ENCODE measurements at regions not wholly inside any gene's neighbourhood (a gene's known extent, or its start where the extent isn't known, plus 50 kb on each side); places are given as distances from the start of the nearest gene placed in this dataset.
A peak's percentile ranks its signal among the peaks of the same experiment; 100 is the strongest.
"Not testable (repeated sequence)": the region's sequence is repeated elsewhere in the genome, so short reads cannot be mapped to it uniquely, and the experiment has no call there.

DNA sequence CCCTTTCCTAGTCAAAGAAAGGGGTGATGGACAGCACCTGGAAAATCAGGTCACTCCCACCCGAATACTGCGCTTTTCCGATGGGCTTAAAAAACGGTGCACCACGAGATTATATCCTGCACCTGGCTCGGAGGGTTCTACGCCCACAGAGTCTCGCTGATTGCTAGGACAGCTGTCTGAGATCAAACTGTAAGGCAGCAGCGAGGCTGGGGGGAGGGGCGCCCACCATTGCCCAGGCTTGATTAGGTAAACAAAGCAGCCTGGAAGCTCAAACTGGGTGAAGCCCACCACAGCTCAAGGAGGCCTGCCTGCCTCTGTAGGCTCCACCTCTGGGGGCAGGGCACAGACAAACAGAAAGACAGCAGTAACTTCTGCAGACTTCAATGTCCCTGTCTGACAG, 783.4 kb downstream of the NSUN3 start:
- not testable (repeated sequence) for DNase-seq (ENCODE audit: low spot score)

- DNase-seq (ENCODE audit: low spot score): peak; percentile 10
Observed at GRCh38 chr3:94862703-94863102, 799.8 kb downstream of the NSUN3 start.

DNA sequence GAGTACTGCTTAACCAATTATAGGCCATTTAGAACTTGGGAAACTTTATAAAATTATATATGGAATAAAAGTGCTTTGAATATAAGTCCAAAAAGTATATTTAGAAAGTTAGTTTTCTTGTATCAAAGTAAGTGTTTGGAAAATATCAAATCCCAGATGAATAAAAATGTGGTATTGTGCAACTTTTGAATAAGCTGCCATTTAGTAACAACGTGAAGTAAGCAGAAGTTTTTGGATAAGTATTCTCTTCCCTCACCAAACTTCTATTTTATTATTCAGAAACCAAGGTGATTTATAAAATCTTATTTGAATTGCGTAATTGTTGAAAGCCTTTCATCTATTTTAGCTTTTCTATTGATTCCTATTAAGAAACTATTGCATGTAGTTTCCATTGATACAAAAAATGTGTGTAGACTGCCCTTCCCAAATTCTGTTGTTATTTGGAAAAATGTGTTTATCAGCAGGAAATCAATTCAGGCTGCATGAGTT, 806.2 kb downstream of the NSUN3 start:
- no peak for DNase-seq (ENCODE audit: low spot score)

DNA sequence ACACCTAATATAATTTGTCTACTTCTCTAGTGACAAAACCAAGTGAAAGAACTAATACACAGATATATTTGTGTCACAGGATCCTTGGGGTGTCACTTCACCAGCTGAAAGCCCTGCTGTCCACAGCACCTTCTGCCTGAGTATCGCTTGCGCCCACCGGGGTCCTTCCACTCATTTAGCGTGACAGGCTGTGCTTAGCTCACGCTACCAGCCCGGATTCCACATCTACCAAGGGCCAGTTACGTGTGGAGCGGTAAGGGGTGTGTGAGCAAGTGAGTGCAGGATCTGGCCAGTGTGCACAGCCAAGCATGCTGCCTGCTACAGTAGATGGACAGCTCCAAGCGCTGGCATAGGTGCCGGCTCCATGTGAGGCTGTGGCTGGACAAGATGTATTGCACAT, 810.9 kb downstream of the NSUN3 start:
- no peak for DNase-seq (ENCODE audit: low spot score)

- no peak for DNase-seq (ENCODE audit: low spot score)
Observed at GRCh38 chr3:94875149-94875548, 812.3 kb downstream of the NSUN3 start.

DNA sequence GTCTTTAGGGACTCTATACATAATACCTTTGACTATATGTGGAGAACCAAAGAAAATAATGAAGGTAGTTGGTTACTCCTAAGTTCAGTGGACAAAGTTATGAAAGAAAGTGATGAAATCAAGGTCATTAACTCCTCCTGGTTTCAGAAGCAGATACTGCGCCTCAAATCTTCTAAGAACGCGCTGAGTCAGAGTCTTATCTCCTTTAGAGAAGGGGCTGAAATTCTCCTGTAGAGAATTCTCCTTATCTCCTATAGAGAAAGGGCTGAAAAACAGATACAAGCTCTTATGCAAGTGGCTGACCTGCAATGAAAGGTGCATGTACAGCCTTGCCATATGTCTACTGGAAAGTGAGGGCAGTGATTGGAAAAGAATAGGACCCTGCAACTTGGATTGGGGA, 824.2 kb downstream of the NSUN3 start:
- DNase-seq (ENCODE audit: low spot score): no peak

DNA sequence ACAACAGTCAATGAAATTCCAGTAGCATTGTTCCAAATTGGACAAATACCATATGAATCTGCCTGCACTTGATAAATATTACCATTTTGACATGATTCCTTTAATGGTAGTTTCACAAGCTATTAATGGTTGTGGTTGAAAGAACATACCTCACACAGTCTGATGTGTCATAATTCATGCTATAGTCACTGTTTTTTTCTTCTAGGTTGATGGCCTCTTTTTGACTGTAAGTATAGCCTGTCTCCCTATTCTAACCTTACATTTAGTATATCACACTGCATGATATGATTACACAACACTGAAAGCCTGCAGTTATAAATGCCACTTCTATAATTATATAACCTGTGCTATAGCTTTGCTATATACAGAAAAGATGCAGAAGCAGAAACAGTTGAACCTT, 834.1 kb downstream of the NSUN3 start:
- no peak for DNase-seq (ENCODE audit: low spot score)

DNA sequence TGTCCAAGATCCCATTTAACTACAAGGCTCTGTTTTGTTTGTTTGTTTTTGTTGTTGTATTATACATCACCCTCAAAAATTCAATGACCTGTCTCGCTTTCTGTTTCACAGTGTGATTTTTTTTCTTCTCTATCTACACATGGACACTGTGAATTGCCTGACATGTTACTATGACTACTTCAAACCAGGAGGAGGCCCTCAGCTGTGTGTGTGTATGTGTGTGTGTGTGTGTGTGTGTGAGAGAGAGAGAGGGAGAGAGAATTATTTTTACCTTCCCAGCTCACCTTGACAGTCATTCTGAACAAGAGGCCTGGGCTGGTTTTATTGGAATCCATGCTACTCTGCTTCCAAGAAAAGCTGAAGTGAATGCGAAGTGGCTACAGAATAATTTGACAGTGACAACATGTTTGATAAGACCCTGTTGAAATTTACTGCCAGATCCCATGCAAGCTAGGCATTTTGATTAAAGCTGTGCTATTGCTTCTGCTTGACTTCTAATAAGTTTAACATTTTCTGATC, 841.4 kb downstream of the NSUN3 start:
- no peak for DNase-seq (ENCODE audit: low spot score)

GRCh38 chr3:94909726-94910125, 846.9 kb downstream of the NSUN3 start:
- DNase-seq (ENCODE audit: low spot score): no peak

DNA sequence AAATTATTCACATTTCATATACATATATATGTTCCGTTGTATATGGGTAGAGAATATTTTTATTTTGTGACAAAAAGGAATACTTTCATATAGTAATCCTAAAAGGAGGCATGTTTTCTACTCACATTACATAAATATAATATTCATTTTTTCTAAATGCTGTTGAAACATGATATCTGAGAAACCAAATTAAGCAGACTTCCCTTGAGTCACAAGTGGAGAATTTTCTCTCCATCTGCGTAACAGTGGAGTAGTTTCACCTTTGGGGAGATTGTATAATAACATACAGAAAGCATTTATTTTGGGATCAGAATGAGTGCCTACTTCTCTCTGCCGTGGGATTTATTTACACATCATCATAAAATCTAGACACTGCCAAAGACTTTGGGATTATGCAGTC, 849.8 kb downstream of the NSUN3 start:
- no peak for DNase-seq (ENCODE audit: low spot score)

GRCh38 chr3:94927175-94927574, 864.3 kb downstream of the NSUN3 start:
- no peak for DNase-seq (ENCODE audit: low spot score)

DNA sequence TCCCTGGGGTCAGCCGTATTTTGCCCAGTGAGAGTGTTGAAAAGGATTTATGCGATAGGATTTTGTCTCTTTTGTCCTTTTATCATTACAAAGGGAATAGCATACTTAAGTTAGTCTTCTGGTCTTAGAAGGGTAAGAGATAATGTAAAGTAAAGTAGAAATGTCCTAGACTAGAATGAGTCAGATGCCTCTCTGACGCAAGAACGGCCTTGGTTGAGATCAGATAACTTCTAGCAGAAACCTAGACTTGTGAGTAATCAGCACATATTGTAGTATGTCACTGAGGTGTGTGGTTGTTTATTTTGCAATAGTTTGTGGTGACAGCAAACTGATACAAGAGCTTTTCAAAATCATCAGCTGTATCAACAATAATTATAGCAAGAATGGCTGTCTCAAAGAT, 866.1 kb downstream of the NSUN3 start:
- DNase-seq (ENCODE audit: low spot score): peak; percentile 21

DNA sequence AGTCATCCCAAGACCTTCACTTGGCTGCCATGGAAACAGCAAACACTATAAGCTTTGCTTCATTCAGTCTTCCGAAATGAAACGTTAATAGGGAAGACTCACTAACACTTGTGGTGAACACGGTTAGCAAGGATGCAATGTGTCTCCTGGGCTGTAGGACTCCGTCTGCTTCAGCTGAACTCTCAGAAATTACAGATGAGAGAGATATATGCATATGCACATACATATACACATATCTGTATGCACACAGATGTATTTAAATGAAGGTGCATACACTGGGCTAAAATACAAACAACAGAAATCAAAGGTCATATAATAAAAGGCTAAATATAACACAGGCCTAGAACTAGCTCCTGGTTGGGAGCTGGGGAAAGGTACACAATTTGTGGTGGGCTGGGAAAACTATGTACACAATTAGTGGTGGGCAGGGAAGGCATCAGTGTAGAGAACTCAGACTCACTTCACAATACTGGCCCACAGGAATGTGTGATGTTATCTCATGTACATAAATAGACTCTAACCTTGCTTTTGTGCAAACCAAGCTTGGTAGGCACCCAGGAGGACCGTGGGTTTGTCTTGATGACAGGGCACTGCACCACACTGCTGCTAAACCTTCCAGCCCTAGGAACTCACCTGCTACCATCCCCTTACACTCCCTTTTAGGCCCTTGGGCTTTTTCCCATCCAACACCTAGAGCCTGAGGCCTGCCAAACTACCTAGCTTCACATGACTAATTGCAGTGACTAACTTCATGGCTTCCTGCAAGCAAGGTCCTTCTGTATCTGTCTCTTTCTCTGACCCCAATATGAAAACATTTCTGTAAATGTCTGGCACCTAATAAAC, 873.1 kb downstream of the NSUN3 start:
- no peak for DNase-seq (ENCODE audit: low spot score)

GRCh38 chr3:94937980-94938379, 875.1 kb downstream of the NSUN3 start:
- DNase-seq (ENCODE audit: low spot score): no peak

DNA sequence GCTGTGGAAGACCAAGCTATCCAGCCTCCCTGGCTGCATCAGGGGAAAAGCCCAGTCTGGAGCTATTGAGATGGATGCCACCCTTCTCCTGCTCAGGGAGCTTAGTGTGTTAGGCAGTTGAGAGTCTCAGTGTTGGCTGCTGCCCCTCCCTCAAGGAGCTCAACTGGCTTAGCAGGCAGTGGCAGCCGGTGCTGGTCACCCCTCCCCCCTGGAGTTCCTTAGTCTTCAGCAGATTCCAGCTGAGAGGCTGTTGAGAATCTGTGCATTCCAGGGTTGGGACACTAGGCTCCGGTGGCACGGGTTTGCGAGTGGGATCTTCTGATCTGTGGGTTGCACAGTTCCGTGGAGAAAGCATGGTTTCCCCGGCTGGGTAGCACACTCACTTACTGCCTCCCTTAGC, 883.8 kb downstream of the NSUN3 start:
- DNase-seq (ENCODE audit: low spot score): no peak

DNA sequence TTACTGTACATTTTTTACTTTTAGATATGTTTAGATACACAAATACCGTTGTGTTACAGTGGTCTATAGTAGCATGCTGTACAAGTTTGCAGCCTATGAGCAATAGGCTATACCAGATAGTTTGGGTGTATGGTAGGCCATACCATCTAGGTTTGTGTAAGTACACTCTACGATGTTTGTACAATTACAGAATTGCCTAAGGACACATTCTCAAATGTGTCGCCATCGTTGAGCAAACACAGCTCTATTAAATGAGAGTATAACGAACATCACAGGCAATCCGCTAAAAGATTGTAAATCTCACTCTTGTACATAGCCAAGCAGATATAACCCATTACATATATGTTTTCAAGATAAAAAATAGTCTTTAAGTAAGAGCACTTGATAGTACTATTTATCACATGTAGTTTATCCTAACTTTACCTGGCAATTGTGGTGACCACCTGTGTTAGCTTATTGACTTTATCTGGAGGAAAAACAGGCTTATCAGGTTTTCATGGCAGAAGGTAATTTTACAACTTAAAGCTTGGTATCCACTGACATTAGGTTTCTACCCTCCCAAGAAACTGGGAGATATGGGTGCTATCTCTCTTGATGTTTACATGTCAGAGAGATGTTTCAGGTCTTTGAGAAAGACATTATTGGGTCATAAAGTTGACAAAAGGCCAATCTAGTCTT, 898.7 kb downstream of the NSUN3 start:
- DNase-seq (ENCODE audit: low spot score): no peak

- no peak for DNase-seq (ENCODE audit: low spot score)
Observed at GRCh38 chr3:94965867-94966475, 903.1 kb downstream of the NSUN3 start.

DNA sequence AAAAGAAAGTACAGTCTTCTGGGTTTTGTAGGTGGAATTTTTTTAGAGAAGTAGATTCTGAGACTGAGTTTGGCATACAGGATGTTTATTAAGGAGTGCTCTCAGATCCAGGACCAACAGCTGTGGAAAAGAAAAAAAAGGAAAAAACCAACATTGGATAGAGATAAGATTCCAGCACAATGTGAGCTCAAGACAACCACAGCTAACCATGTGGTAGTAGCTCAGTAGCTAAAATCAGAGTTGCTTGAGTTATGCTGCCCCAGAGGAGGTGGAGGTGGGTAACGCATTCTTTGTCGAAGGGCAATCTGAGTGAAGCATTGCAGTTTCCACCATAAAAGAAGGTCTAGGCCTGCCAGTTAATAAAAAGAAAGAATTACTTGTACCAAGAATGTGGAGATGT, 904.3 kb downstream of the NSUN3 start:
- no peak for DNase-seq (ENCODE audit: low spot score)

- no peak for DNase-seq (ENCODE audit: low spot score)
Observed at GRCh38 chr3:94968519-94968918, 905.7 kb downstream of the NSUN3 start.

GRCh38 chr3:94972066-94972465, 909.2 kb downstream of the NSUN3 start:
- DNase-seq (ENCODE audit: low spot score): no peak

DNA sequence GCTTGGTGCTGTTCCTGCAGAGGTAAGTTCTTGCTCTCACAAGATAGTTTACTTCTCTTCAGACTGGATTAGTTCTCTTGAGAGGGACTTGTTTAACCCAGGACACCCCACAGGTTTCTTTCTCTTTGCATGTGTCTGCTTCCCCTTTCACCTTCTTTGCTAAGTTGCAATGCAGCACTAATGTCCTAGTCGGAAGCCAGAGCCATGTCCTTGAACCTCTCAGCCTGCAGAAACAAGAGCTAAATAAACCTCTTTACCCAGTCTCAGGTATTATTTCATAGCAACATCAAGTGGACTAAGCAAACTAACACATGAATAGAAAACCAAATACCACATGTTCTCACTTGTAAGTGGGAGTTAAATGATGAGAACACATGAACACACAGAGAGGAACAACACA, 915.2 kb downstream of the NSUN3 start:
- no peak for DNase-seq (ENCODE audit: low spot score)

GRCh38 chr3:94985778-94986177, 922.9 kb downstream of the NSUN3 start:
- DNase-seq (ENCODE audit: low spot score): no peak

Data from HuH-7.5 (cell line).